ENCODE measurements at regions not wholly inside any gene's neighbourhood (a gene's known extent, or its start where the extent isn't known, plus 50 kb on each side); places are given as distances from the start of the nearest gene placed in this dataset.
A peak's percentile ranks its signal among the peaks of the same experiment; 100 is the strongest.

GRCh38 chr5:123709422-123709821 lies 197.4 kb downstream of the CSNK1G3 start:
- no peak for DNase-seq (ENCODE audit: low read depth, low spot score)
- TF ChIP-seq EZH2 (IDR thresholded peaks at IDR 0.05; ENCODE audit: low read length) (no peak), CTCF (optimal IDR thresholded peaks at IDR 0.05 in 1 of 3, IDR thresholded peaks at IDR 0.05 in 1 of 3, conservative IDR thresholded peaks at IDR 0.05 in 1 of 3; ENCODE audit: extremely low read depth in 1 of 3, insufficient read depth in 2 of 3, low read length in 3 of 3) (no peak)
- no peak overlapping the region for H3K9ac ChIP-seq (ENCODE audit: control insufficient read depth, extremely low read depth, insufficient read depth, low read length)
- H3K79me2 ChIP-seq (ENCODE audit: control insufficient read depth, insufficient read depth, low read length) = no peaks in the 10 kb centered on the region
- no peak for FAIRE-seq
- H3K27me3 ChIP-seq (ENCODE audit: control insufficient read depth, extremely low read depth, insufficient read depth, low read length) = no peaks in the 10 kb centered on the region
- dilution Hi-C loops (cut with MboI; ENCODE audit: extremely low pct_ligation_motif_present, low sequenced_read_pairs) = no loop called here
- H4K20me1 ChIP-seq (ENCODE audit: control insufficient read depth, extremely low read depth, insufficient read depth, low read length) = no peaks in the 10 kb centered on the region
- H3K9me3 ChIP-seq (ENCODE audit: control insufficient read depth, low read depth, low read length) = no peaks in the 10 kb centered on the region
- H3K4me3 ChIP-seq (ENCODE audit: control insufficient read depth in 2 of 3, extremely low read depth in 1 of 3, insufficient read depth in 2 of 3, low read depth in 1 of 3, low read length in 3 of 3) = no peak overlapping the region
- no peaks in the 10 kb centered on the region for H3K36me3 ChIP-seq (ENCODE audit: control insufficient read depth in 2 of 2, extremely low read depth in 1 of 2, insufficient read depth in 2 of 2, low read length in 2 of 2)
- H3K9me1 ChIP-seq (ENCODE audit: control insufficient read depth, extremely low read depth, insufficient read depth, low read length) = no peaks in the 10 kb centered on the region
- no peak overlapping the region for H3K27ac ChIP-seq (ENCODE audit: control insufficient read depth, insufficient read depth, low read length)
- no peak overlapping the region for H3K4me2 ChIP-seq (ENCODE audit: control insufficient read depth, extremely low read depth, insufficient read depth, low read depth, low read length)
- peaks cover 6% of the 10 kb centered on the region for H3K4me1 ChIP-seq (ENCODE audit: control insufficient read depth, extremely low read depth, insufficient read depth, low read length)
- H2AFZ ChIP-seq (ENCODE audit: control insufficient read depth, low read length) = no peak overlapping the region

GRCh38 chr5:123708074-123708806 lies 196.3 kb downstream of the CSNK1G3 start:
- Histone ChIP-seq H3K36me3 (ENCODE audit: control insufficient read depth in 2 of 2, extremely low read depth in 1 of 2, insufficient read depth in 2 of 2, low read length in 2 of 2) (no peaks in the 10 kb centered on the region), H3K4me3 (ENCODE audit: control insufficient read depth in 2 of 3, extremely low read depth in 1 of 3, insufficient read depth in 2 of 3, low read depth in 1 of 3, low read length in 3 of 3) (no peak overlapping the region), H3K27me3 (ENCODE audit: control insufficient read depth, extremely low read depth, insufficient read depth, low read length) (no peaks in the 10 kb centered on the region), H3K27ac (ENCODE audit: control insufficient read depth, insufficient read depth, low read length) (no peak overlapping the region), H3K4me2 (ENCODE audit: control insufficient read depth, extremely low read depth, insufficient read depth, low read depth, low read length) (peak overlapping the region; percentile 17), H4K20me1 (ENCODE audit: control insufficient read depth, extremely low read depth, insufficient read depth, low read length) (no peaks in the 10 kb centered on the region), H3K9ac (ENCODE audit: control insufficient read depth, extremely low read depth, insufficient read depth, low read length) (no peak overlapping the region), H2AFZ (ENCODE audit: control insufficient read depth, low read length) (no peak overlapping the region), H3K9me3 (ENCODE audit: control insufficient read depth, low read depth, low read length) (no peaks in the 10 kb centered on the region), H3K4me1 (ENCODE audit: control insufficient read depth, extremely low read depth, insufficient read depth, low read length) (peaks cover 6% of the 10 kb centered on the region), H3K9me1 (ENCODE audit: control insufficient read depth, extremely low read depth, insufficient read depth, low read length) (no peaks in the 10 kb centered on the region), H3K79me2 (ENCODE audit: control insufficient read depth, insufficient read depth, low read length) (no peaks in the 10 kb centered on the region)
- TF ChIP-seq EZH2 (IDR thresholded peaks at IDR 0.05; ENCODE audit: low read length) (no peak), CTCF (optimal IDR thresholded peaks at IDR 0.05 in 1 of 3, IDR thresholded peaks at IDR 0.05 in 1 of 3, conservative IDR thresholded peaks at IDR 0.05 in 1 of 3; ENCODE audit: extremely low read depth in 1 of 3, insufficient read depth in 2 of 3, low read length in 3 of 3) (no peak)
- FAIRE-seq = peak; percentile 80
- dilution Hi-C loops (cut with MboI; ENCODE audit: extremely low pct_ligation_motif_present, low sequenced_read_pairs) = no loop called here
- DNase-seq (ENCODE audit: low read depth, low spot score) = no peak

Data from keratinocyte (primary cell).